ENCODE measurements at regions not wholly inside any gene's neighbourhood (a gene's known extent, or its start where the extent isn't known, plus 50 kb on each side); places are given as distances from the start of the nearest gene placed in this dataset.

GRCh38 chrX:44451056-44451455 lies 91.6 kb downstream of the FUNDC1 start:
- Histone ChIP-seq H3K27me3 (no peaks in the 10 kb centered on the region), H3K4me2 (no peak overlapping the region), H3K9me2 (replicated peaks; ENCODE audit: insufficient read depth) (no peaks in the 10 kb centered on the region), H3K9me3 (ENCODE audit: low read depth) (no peaks in the 10 kb centered on the region), H2AFZ (no peak overlapping the region), H3K4me1 (ENCODE audit: insufficient read depth) (no peaks in the 10 kb centered on the region), H4K20me1 (ENCODE audit: insufficient read depth, poor library complexity, severe bottlenecking) (no peaks in the 10 kb centered on the region), H3K4me3 (no peak overlapping the region), H3K79me2 (no peaks in the 10 kb centered on the region), H3K36me3 (replicated peaks; ENCODE audit: insufficient read depth, low read depth) (no peaks in the 10 kb centered on the region), H3K27ac (no peak overlapping the region)
- 79% methylated on average over 5 of the region's 5 CpGs for WGBS (ENCODE audit: low lambda C conversion rate, missing lambda C conversion rate)
- DNase-seq (ENCODE audit: low spot score), result no peak
- TF ChIP-seq, protein P1, sequence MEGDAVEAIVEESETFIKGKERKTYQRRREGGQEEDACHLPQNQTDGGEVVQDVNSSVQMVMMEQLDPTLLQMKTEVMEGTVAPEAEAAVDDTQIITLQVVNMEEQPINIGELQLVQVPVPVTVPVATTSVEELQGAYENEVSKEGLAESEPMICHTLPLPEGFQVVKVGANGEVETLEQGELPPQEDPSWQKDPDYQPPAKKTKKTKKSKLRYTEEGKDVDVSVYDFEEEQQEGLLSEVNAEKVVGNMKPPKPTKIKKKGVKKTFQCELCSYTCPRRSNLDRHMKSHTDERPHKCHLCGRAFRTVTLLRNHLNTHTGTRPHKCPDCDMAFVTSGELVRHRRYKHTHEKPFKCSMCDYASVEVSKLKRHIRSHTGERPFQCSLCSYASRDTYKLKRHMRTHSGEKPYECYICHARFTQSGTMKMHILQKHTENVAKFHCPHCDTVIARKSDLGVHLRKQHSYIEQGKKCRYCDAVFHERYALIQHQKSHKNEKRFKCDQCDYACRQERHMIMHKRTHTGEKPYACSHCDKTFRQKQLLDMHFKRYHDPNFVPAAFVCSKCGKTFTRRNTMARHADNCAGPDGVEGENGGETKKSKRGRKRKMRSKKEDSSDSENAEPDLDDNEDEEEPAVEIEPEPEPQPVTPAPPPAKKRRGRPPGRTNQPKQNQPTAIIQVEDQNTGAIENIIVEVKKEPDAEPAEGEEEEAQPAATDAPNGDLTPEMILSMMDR (IDR thresholded peaks at IDR 0.05; ENCODE audit: poor library complexity), result no peak
- TF ChIP-seq EZH2 (IDR thresholded peaks at IDR 0.05; ENCODE audit: borderline replicate concordance), result no peak
- TF ChIP-seq EZH2phosphoT487 (IDR thresholded peaks at IDR 0.05; ENCODE audit: low read depth, severe bottlenecking, unreplicated experiment), result no peak

DNA sequence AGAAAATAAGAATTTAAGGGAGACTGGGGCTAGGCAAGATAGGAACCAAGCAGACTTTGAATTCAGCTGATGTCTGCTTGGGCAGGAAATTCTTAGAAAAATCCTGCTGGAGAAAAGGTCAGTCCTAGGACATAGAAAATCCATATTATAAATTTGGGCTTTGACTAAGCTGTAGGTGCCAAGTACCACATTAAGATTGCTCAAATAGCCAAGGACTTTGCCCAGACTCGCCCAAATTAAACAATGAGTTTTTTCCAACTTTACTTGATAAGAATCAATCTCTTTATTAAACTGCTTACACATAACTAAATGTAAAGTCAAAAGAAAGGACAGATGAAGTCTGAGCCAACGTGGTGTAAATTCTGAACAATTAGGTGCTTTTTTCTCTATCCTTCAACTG lies 95.4 kb downstream of the FUNDC1 start:
- H3K4me3 ChIP-seq, result no peak overlapping the region
- no peak overlapping the region for H2AFZ ChIP-seq
- no peaks in the 10 kb centered on the region for H3K9me2 ChIP-seq (replicated peaks; ENCODE audit: insufficient read depth)
- H3K4me1 ChIP-seq (ENCODE audit: insufficient read depth), result no peaks in the 10 kb centered on the region
- H3K79me2 ChIP-seq, result no peaks in the 10 kb centered on the region
- WGBS (ENCODE audit: low lambda C conversion rate, missing lambda C conversion rate), result 48% methylated on average over 2 of the region's 2 CpGs
- TF ChIP-seq EZH2 (IDR thresholded peaks at IDR 0.05; ENCODE audit: borderline replicate concordance) (no peak), EZH2phosphoT487 (IDR thresholded peaks at IDR 0.05; ENCODE audit: low read depth, severe bottlenecking, unreplicated experiment) (no peak)
- TF ChIP-seq, protein P1 (IDR thresholded peaks at IDR 0.05; ENCODE audit: poor library complexity), result no peak
- no peak overlapping the region for H3K4me2 ChIP-seq
- H3K27ac ChIP-seq, result no peak overlapping the region
- no peaks in the 10 kb centered on the region for H3K36me3 ChIP-seq (replicated peaks; ENCODE audit: insufficient read depth, low read depth)
- no peaks in the 10 kb centered on the region for H3K9me3 ChIP-seq (ENCODE audit: low read depth)
- DNase-seq (ENCODE audit: low spot score), result no peak
- no peaks in the 10 kb centered on the region for H3K27me3 ChIP-seq
- H4K20me1 ChIP-seq (ENCODE audit: insufficient read depth, poor library complexity, severe bottlenecking), result no peaks in the 10 kb centered on the region

DNA sequence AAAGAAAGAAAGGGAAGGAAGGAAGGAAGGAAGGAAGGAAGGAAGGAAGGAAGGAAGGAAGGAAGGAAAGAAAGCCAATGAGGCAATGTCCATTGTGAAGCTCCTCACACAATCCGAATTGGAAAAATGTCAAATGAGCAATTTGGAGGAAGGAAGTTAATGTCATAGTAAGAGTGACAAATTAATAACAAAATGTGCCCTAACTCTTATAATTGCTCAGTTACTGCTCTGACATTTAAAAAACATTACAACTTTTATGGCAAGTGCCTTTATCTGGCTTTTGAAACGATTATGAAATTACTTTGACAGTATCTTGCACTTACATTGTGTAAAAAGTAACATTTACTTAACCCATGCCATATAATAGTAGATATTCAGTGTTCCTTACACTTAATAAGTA lies 96.5 kb upstream of the EFHC2 start:
- no peak overlapping the region for H3K4me3 ChIP-seq
- H3K27me3 ChIP-seq, result no peaks in the 10 kb centered on the region
- no peak overlapping the region for H3K4me2 ChIP-seq
- no peaks in the 10 kb centered on the region for H3K4me1 ChIP-seq (ENCODE audit: insufficient read depth)
- H3K9me3 ChIP-seq (ENCODE audit: low read depth), result no peaks in the 10 kb centered on the region
- no peak for DNase-seq (ENCODE audit: low spot score)
- H3K27ac ChIP-seq, result no peak overlapping the region
- H4K20me1 ChIP-seq (ENCODE audit: insufficient read depth, poor library complexity, severe bottlenecking), result no peaks in the 10 kb centered on the region
- 68% methylated on average over 2 of the region's 2 CpGs for WGBS (ENCODE audit: low lambda C conversion rate, missing lambda C conversion rate)
- no peaks in the 10 kb centered on the region for H3K79me2 ChIP-seq
- no peaks in the 10 kb centered on the region for H3K9me2 ChIP-seq (replicated peaks; ENCODE audit: insufficient read depth)
- H2AFZ ChIP-seq, result no peak overlapping the region
- no peaks in the 10 kb centered on the region for H3K36me3 ChIP-seq (replicated peaks; ENCODE audit: insufficient read depth, low read depth)
- TF ChIP-seq EZH2phosphoT487 (IDR thresholded peaks at IDR 0.05; ENCODE audit: low read depth, severe bottlenecking, unreplicated experiment) (no peak), EZH2 (IDR thresholded peaks at IDR 0.05; ENCODE audit: borderline replicate concordance) (no peak)
- TF ChIP-seq, protein P1 (IDR thresholded peaks at IDR 0.05; ENCODE audit: poor library complexity), result no peak

DNA sequence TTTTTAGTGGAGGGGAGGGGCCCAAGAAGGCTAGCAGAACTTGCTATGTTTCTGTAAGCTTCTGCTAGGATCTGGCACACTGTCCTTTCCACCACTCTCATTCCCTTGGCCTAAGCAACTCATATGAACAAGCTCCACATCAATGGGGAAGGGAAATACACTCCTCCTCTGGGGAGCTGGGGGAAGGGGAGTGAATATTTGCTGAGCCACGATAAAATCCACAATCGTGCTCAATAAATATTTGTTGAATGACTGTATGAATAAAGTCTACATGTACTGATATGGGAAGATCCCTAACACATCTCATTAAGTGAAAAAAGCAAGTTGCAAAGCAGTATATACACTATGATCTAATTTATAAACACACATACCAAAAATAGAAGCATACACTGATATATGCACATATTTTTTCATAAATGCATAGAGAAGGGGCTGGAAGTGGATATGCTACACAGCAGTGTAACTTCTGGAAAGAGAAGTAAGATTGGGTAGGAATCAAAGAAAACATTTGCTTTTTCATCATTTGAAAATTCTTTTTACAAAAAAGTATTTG lies 95.8 kb upstream of the EFHC2 start:
- H3K36me3 ChIP-seq (replicated peaks; ENCODE audit: insufficient read depth, low read depth), result no peaks in the 10 kb centered on the region
- H3K4me3 ChIP-seq, result no peak overlapping the region
- no peaks in the 10 kb centered on the region for H3K9me3 ChIP-seq (ENCODE audit: low read depth)
- H3K27me3 ChIP-seq, result no peaks in the 10 kb centered on the region
- TF ChIP-seq EZH2phosphoT487 (IDR thresholded peaks at IDR 0.05; ENCODE audit: low read depth, severe bottlenecking, unreplicated experiment) (no peak), EZH2 (IDR thresholded peaks at IDR 0.05; ENCODE audit: borderline replicate concordance) (no peak)
- H3K4me2 ChIP-seq, result no peak overlapping the region
- 66% methylated on average over 2 of the region's 2 CpGs for WGBS (ENCODE audit: low lambda C conversion rate, missing lambda C conversion rate)
- H3K9me2 ChIP-seq (replicated peaks; ENCODE audit: insufficient read depth), result no peaks in the 10 kb centered on the region
- H2AFZ ChIP-seq, result no peak overlapping the region
- no peak overlapping the region for H3K27ac ChIP-seq
- H3K4me1 ChIP-seq (ENCODE audit: insufficient read depth), result no peaks in the 10 kb centered on the region
- no peak for DNase-seq (ENCODE audit: low spot score)
- no peaks in the 10 kb centered on the region for H3K79me2 ChIP-seq
- H4K20me1 ChIP-seq (ENCODE audit: insufficient read depth, poor library complexity, severe bottlenecking), result no peaks in the 10 kb centered on the region
